Ishikawa (cell line): ENCODE measurements at regions not wholly inside any gene's neighbourhood (a gene's known extent, or its start where the extent isn't known, plus 50 kb on each side); places are given as distances from the start of the nearest gene placed in this dataset.

Experiments used
- CEBPB ChIP-seq: IDR thresholded peaks from 2 replicates; pipeline ENCODE4 v1.6.1; 2012
- CREB1 ChIP-seq: IDR thresholded peaks from 2 replicates; pipeline ENCODE4 v1.6.1; 2012; ENCODE audit warnings: low read depth
- EGR1 ChIP-seq: IDR thresholded peaks from 2 replicates; pipeline ENCODE4 v1.6.1; 2012
- EP300 ChIP-seq: IDR thresholded peaks from 2 replicates; pipeline ENCODE4 v1.6.1; 2012; ENCODE audit warnings: borderline replicate concordance
- FOXM1 ChIP-seq: IDR thresholded peaks from 2 replicates; pipeline ENCODE4 v1.6.1; 2012; ENCODE audit warnings: low read depth, borderline replicate concordance
- NFIC ChIP-seq: IDR thresholded peaks from 2 replicates; pipeline ENCODE4 v1.6.1; 2012
- RAD21 ChIP-seq: IDR thresholded peaks from 2 replicates; pipeline ENCODE4 v1.6.1; 2012; ENCODE audit warnings: low read depth
- TAF1 ChIP-seq: IDR thresholded peaks from 2 replicates; pipeline ENCODE4 v1.6.1; 2012; ENCODE audit warnings: low read depth, mild to moderate bottlenecking
- TCF12 ChIP-seq: IDR thresholded peaks from 2 replicates; pipeline ENCODE4 v1.6.1; 2012; ENCODE audit warnings: low read depth
- TEAD4 ChIP-seq: IDR thresholded peaks from 2 replicates; pipeline ENCODE4 v1.6.1; 2012
- YY1 ChIP-seq: IDR thresholded peaks from 2 replicates; pipeline ENCODE4 v1.6.1; 2012; ENCODE audit warnings: low read depth
- ZBTB7A ChIP-seq: IDR thresholded peaks from 2 replicates; pipeline ENCODE4 v1.6.1; 2012; ENCODE audit warnings: low read depth
- TF ChIP-seq, protein P1 (sequence below): IDR thresholded peaks from 2 replicates; pipeline ENCODE4 v1.6.1; 2012
- TF ChIP-seq, protein P2 (sequence below): IDR thresholded peaks from 2 replicates; pipeline ENCODE4 v1.6.1; 2012
- TF ChIP-seq, protein P3 (sequence below): IDR thresholded peaks from 2 replicates; pipeline ENCODE4 v1.6.1; 2012; ENCODE audit warnings: low read depth, mild to moderate bottlenecking

DNA sequence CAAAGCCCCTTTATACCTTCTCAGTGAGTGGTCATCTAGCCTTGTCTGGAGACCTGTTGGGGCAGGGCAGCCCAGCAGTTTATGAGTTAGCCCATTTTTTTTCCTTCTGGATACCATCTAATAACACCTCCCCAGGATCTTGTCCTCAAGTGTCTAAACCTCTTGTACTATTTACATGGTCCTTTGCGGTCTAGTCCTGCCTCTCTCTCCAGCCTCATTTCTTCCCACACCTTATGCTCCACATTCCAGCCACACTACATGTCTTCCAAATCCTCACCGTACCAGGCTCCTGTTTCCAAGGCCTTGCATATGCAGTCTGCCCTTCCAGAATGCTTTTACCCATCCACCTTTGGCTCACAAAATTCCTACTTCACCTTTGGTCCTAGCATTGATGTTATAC lies 77.2 kb downstream of the ADRB2 start:
- TF ChIP-seq, protein P1, sequence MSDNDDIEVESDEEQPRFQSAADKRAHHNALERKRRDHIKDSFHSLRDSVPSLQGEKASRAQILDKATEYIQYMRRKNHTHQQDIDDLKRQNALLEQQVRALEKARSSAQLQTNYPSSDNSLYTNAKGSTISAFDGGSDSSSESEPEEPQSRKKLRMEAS, result no peak
- TF ChIP-seq CEBPB (no peak), EP300 (no peak), TEAD4 (no peak), CREB1 (no peak), RAD21 (no peak)
- TF ChIP-seq, protein P2, sequence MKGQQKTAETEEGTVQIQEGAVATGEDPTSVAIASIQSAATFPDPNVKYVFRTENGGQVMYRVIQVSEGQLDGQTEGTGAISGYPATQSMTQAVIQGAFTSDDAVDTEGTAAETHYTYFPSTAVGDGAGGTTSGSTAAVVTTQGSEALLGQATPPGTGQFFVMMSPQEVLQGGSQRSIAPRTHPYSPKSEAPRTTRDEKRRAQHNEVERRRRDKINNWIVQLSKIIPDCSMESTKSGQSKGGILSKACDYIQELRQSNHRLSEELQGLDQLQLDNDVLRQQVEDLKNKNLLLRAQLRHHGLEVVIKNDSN, result no peak

DNA sequence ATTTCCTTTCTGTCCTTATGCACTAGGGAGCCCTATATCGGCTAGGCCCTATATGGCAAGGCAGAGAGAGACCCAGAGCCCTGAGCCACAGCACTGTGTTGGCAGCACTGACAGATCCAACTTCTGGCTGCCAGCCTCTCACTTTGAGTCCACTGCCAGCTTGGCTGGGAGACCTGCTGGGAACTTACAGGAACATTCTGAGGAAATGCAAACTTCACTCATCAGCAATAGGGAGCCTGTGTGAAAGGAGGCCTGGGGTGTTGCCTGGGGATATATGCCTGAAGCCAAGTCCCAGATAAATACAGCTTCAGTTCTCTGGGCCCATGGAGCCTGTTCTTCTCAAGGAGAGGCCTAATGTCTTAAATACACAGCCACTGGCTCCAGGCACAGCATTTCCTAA lies 78.0 kb downstream of the ADRB2 start:
- TF ChIP-seq EGR1 (no peak), TCF12 (no peak), YY1 (no peak), NFIC (no peak), CREB1 (no peak), FOXM1 (no peak), TEAD4 (no peak), CEBPB (no peak), RAD21 (no peak)
- TF ChIP-seq, protein P2, result no peak
- TF ChIP-seq, protein P3, sequence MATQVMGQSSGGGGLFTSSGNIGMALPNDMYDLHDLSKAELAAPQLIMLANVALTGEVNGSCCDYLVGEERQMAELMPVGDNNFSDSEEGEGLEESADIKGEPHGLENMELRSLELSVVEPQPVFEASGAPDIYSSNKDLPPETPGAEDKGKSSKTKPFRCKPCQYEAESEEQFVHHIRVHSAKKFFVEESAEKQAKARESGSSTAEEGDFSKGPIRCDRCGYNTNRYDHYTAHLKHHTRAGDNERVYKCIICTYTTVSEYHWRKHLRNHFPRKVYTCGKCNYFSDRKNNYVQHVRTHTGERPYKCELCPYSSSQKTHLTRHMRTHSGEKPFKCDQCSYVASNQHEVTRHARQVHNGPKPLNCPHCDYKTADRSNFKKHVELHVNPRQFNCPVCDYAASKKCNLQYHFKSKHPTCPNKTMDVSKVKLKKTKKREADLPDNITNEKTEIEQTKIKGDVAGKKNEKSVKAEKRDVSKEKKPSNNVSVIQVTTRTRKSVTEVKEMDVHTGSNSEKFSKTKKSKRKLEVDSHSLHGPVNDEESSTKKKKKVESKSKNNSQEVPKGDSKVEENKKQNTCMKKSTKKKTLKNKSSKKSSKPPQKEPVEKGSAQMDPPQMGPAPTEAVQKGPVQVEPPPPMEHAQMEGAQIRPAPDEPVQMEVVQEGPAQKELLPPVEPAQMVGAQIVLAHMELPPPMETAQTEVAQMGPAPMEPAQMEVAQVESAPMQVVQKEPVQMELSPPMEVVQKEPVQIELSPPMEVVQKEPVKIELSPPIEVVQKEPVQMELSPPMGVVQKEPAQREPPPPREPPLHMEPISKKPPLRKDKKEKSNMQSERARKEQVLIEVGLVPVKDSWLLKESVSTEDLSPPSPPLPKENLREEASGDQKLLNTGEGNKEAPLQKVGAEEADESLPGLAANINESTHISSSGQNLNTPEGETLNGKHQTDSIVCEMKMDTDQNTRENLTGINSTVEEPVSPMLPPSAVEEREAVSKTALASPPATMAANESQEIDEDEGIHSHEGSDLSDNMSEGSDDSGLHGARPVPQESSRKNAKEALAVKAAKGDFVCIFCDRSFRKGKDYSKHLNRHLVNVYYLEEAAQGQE, result no peak

DNA sequence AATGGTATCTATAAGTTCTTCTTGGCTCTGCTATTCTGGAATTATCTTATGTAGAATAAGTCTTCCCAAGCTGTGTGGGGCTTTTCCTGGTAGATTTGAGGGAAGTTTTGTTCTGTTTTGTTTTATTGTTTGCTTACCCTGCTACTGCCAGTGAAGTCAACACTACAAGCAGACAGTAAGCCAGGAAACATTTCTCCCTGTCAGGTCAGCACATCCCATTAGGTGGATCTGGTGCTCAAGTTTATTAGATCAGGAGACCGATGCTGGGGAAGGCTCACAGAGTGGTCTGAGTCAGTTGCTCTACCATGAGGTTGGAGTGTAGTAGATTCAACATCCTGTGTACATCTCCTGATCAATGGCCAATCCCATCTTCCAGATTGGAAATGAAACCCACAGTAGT lies 79.1 kb downstream of the ADRB2 start:
- no peak for TF ChIP-seq EP300
- TF ChIP-seq FOXM1, result no peak
- TF ChIP-seq TAF1, result no peak
- no peak for TF ChIP-seq TEAD4
- TF ChIP-seq CREB1, result no peak
- no peak for TF ChIP-seq YY1
- TF ChIP-seq EGR1, result no peak
- TF ChIP-seq, protein P1, result no peak
- TF ChIP-seq ZBTB7A, result no peak
- no peak for TF ChIP-seq RAD21
- TF ChIP-seq, protein P2, result no peak
- no peak for TF ChIP-seq CEBPB
- no peak for TF ChIP-seq NFIC
- TF ChIP-seq, protein P3, result no peak
- no peak for TF ChIP-seq TCF12

DNA sequence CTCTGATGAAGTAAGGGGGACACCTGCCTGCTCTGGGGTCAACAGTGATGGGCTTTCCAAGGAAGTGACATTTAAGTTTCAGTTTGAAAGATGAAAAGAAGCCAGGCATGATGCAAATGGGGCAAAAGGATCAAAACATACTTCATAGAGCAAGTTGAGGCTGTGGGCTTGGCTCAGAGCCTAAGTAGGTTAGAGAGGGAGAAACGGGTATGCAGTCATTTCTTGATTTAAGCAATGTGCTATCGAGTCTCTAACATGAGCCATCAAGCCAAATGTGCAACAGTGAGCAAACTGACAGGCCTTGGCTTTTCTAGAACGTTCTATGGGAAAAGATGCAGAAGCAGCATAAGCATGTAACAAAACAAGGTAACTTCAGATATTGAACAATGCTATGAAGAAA lies 80.6 kb downstream of the ADRB2 start:
- TF ChIP-seq TEAD4, result no peak
- TF ChIP-seq, protein P2, result no peak
- no peak for TF ChIP-seq TAF1
- no peak for TF ChIP-seq RAD21
- no peak for TF ChIP-seq EP300

DNA sequence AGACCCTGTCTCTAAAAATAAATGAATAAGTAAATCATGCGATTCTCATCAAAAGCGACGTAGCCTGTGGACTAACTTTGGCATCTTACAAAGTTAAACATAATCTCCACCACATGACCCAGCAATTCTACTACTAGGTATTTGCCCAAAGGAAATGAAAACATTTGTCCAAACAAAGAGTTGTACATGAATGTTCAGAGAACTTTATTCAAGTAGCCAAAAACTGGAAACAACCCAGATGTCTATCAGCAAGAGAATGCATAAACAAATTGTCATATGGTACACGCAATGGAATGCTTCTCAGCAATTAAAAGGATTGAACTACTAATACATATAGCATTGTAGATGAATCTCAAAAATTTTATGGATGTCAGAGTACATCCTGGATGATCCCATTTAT lies 82.6 kb downstream of the ADRB2 start:
- TF ChIP-seq CREB1 (no peak), TCF12 (no peak), EP300 (no peak), CEBPB (no peak)
- TF ChIP-seq, protein P1, result no peak

DNA sequence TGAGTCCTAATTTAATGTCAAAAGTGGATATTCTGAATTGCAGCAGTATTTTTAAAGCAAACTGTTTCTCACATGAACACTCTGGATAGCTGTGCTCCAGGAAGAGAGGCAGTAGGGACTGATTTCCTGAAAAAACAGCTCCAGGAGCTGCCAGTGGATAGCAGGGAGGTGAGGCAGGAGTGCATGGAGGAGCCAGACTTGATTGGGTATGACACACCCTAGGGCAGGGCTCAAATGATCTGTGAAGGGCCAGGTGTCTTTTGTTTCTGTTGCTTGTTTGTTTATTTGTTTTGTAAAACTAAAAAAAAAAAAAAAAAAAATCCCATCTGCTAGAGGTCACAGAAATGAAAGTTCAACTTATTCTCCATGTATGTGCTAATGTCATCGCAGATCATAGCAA lies 83.4 kb downstream of the ADRB2 start:
- TF ChIP-seq TCF12 (peak; percentile 45; the same call in 1 of the 2 replicates), RAD21 (no peak), NFIC (no peak), EP300 (peak; percentile 40; the same call in 1 of the 2 replicates), TEAD4 (peak; percentile 35; the same call in 1 of the 2 replicates)
